Panc1 (cell line): ENCODE measurements at regions not wholly inside any gene's neighbourhood (a gene's known extent, or its start where the extent isn't known, plus 50 kb on each side); places are given as distances from the start of the nearest gene placed in this dataset.

Experiments used
- ATAC-seq: fragments of 200-7000 bp; cut with Tn5 transposase; 2 replicates; pipeline ENCODE4 v1.9.1; 2020; ENCODE audit warnings: mild to moderate bottlenecking, moderate library complexity
- BruUV-seq: library from RNA; stranded (reverse); fragments of 400-500 nt; replicated peaks from 2 replicates; lab custom pipeline; 2021; lab: Mats Ljungman, UMichigan
- CTCF ChIA-PET: fragments of 300-600 bp; sonication (Branson Sonifier 250); formaldehyde crosslinking; loops from one replicate; lab custom pipeline; 2022; ENCODE audit warnings: antibody characterized with exemption; lab: Charles Lee
- POLR2A ChIA-PET: fragments of 300-600 bp; sonication (Branson Sonifier 250); formaldehyde crosslinking; loops from one replicate; lab custom pipeline; 2022; ENCODE audit warnings: antibody characterized with exemption; lab: Charles Lee
- DNase-seq: peaks from one replicate; pipeline ENCODE4 v3.0.0-alpha.2; 2010; ENCODE audit warnings: low read depth, low spot score
- H3K27ac ChIP-seq: 2 replicates; pipeline ENCODE4 v1.5.1; 2011; ENCODE audit warnings: mild to moderate bottlenecking, low read length, inconsistent platforms
- H3K27me3 ChIP-seq: fragments of 200-500 bp; sonication (Bioruptor generic); 2 replicates; pipeline ENCODE4 v1.6.0; 2014; ENCODE audit warnings: low read length, inconsistent platforms; ENCODE audit not compliant: control insufficient read depth, insufficient read depth
- H3K36me3 ChIP-seq: fragments of 200-500 bp; sonication (Bioruptor generic); 2 replicates; pipeline ENCODE4 v1.5.1; 2014; ENCODE audit warnings: inconsistent platforms, mild to moderate bottlenecking, low read length, moderate library complexity; ENCODE audit not compliant: control insufficient read depth, insufficient read depth
- H3K4me1 ChIP-seq: 2 replicates; pipeline ENCODE4 v1.5.1; 2011; ENCODE audit warnings: inconsistent platforms, mild to moderate bottlenecking, low read length, moderate library complexity; ENCODE audit not compliant: control insufficient read depth, insufficient read depth
- H3K4me3 ChIP-seq, 2 experiments: 2 replicates each; pipeline ENCODE4 v1.5.1; 2011 to 2012; ENCODE audit warnings: low read depth in 2 of 2, low read length in 2 of 2, mild to moderate bottlenecking in 2 of 2, inconsistent platforms in 1 of 2, moderate library complexity in 1 of 2
- H3K9me3 ChIP-seq: fragments of 200-500 bp; sonication (Bioruptor generic); 2 replicates; pipeline ENCODE4 v1.5.1; 2014; ENCODE audit warnings: low read depth, mild to moderate bottlenecking, inconsistent platforms, low read length, moderate library complexity; ENCODE audit not compliant: control insufficient read depth, insufficient read depth
- POLR2AphosphoS5 ChIP-seq: IDR thresholded peaks from 2 replicates; pipeline ENCODE4 v1.6.1; 2012; ENCODE audit warnings: mild to moderate bottlenecking, low read depth, low read length, moderate library complexity
- SIN3A ChIP-seq: IDR thresholded peaks from 2 replicates; pipeline ENCODE4 v1.6.1; 2012; ENCODE audit warnings: low read depth, mild to moderate bottlenecking, low read length, moderate library complexity, borderline replicate concordance; ENCODE audit not compliant: insufficient read depth
- TCF7L2 ChIP-seq: IDR thresholded peaks from 2 replicates; pipeline ENCODE4 v1.6.1; 2011; ENCODE audit warnings: mild to moderate bottlenecking, low read depth, low read length, inconsistent platforms
- in situ Hi-C: cut with HindIII; loops from 2 replicates; pipeline ENCODE4 v1.10.0; 2016; ENCODE audit warnings: low sequenced_read_pairs, low pct_unique_long_range_greater_than_20kb
- intact Hi-C: fragments of 100-400 bp; cut with micrococcal nuclease; formaldehyde crosslinking; loops from one replicate; pipeline ENCODE4 v1.10.0; 2022; ENCODE audit not compliant: unreplicated experiment
- TF ChIP-seq, protein P1 (sequence below), 2 experiments: IDR thresholded peaks; 2 replicates each; pipeline ENCODE4 v1.6.1; 2011 to 2012; ENCODE audit warnings: low read depth in 2 of 2, control low read depth in 1 of 2, low read length in 1 of 2, mild to moderate bottlenecking in 1 of 2, moderate library complexity in 1 of 2; ENCODE audit not compliant: insufficient read depth in 1 of 2
- TF ChIP-seq, protein P2 (sequence below): fragments of 450-650 bp; IDR thresholded peaks from 2 replicates; pipeline ENCODE4 v1.5.1; 2017; ENCODE audit warnings: mild to moderate bottlenecking

GRCh38 chr17:54172985-54173316 is 350.2 kb downstream of the KIF2B start:
- H3K36me3 ChIP-seq, result no peaks in the 10 kb centered on the region
- CTCF ChIA-PET, result no interaction called here
- in situ Hi-C loops (no loop called here), intact Hi-C loops (no loop called here)
- no peaks in the 10 kb centered on the region for H3K9me3 ChIP-seq
- no peak overlapping the region for H3K4me3 ChIP-seq
- ATAC-seq (no peak), DNase-seq (no peak)
- TF ChIP-seq, protein P1, sequence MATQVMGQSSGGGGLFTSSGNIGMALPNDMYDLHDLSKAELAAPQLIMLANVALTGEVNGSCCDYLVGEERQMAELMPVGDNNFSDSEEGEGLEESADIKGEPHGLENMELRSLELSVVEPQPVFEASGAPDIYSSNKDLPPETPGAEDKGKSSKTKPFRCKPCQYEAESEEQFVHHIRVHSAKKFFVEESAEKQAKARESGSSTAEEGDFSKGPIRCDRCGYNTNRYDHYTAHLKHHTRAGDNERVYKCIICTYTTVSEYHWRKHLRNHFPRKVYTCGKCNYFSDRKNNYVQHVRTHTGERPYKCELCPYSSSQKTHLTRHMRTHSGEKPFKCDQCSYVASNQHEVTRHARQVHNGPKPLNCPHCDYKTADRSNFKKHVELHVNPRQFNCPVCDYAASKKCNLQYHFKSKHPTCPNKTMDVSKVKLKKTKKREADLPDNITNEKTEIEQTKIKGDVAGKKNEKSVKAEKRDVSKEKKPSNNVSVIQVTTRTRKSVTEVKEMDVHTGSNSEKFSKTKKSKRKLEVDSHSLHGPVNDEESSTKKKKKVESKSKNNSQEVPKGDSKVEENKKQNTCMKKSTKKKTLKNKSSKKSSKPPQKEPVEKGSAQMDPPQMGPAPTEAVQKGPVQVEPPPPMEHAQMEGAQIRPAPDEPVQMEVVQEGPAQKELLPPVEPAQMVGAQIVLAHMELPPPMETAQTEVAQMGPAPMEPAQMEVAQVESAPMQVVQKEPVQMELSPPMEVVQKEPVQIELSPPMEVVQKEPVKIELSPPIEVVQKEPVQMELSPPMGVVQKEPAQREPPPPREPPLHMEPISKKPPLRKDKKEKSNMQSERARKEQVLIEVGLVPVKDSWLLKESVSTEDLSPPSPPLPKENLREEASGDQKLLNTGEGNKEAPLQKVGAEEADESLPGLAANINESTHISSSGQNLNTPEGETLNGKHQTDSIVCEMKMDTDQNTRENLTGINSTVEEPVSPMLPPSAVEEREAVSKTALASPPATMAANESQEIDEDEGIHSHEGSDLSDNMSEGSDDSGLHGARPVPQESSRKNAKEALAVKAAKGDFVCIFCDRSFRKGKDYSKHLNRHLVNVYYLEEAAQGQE (IDR thresholded peaks at IDR 0.05; ENCODE audit: insufficient read depth in 1 of 2, low read depth in 2 of 2, low read length in 1 of 2), result no peak
- TF ChIP-seq, protein P2, sequence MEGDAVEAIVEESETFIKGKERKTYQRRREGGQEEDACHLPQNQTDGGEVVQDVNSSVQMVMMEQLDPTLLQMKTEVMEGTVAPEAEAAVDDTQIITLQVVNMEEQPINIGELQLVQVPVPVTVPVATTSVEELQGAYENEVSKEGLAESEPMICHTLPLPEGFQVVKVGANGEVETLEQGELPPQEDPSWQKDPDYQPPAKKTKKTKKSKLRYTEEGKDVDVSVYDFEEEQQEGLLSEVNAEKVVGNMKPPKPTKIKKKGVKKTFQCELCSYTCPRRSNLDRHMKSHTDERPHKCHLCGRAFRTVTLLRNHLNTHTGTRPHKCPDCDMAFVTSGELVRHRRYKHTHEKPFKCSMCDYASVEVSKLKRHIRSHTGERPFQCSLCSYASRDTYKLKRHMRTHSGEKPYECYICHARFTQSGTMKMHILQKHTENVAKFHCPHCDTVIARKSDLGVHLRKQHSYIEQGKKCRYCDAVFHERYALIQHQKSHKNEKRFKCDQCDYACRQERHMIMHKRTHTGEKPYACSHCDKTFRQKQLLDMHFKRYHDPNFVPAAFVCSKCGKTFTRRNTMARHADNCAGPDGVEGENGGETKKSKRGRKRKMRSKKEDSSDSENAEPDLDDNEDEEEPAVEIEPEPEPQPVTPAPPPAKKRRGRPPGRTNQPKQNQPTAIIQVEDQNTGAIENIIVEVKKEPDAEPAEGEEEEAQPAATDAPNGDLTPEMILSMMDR, result peak; percentile 36
- no peak overlapping the region for H3K27ac ChIP-seq
- no peaks in the 10 kb centered on the region for H3K27me3 ChIP-seq
- no peaks in the 10 kb centered on the region for H3K4me1 ChIP-seq
- POLR2A ChIA-PET, result no interaction called here
- BruUV-seq, result no TSS peak

- peaks cover 4% of the 10 kb centered on the region; the same call in 1 of the 2 replicates for H3K9me3 ChIP-seq
- ChIA-PET POLR2A (no interaction called here), CTCF (interaction anchor here (0.7 kb wide), 1 partner anchor 1309 kb away, joined by 4 read pairs; no protein-coding TSS in a partner anchor)
- in situ Hi-C loops (no loop called here), intact Hi-C loops (no loop called here)
- H3K27ac ChIP-seq, result no peak overlapping the region
- TF ChIP-seq POLR2AphosphoS5, result no peak
- TF ChIP-seq TCF7L2, result no peak
- no peak for TF ChIP-seq SIN3A
- TF ChIP-seq, protein P2, result no peak
- TF ChIP-seq, protein P1 (IDR thresholded peaks at IDR 0.05; ENCODE audit: insufficient read depth in 1 of 2, low read depth in 2 of 2, low read length in 1 of 2), result no peak
- no peaks in the 10 kb centered on the region for H3K27me3 ChIP-seq
- ATAC-seq (no peak), DNase-seq (no peak)
- no peak overlapping the region for H3K4me3 ChIP-seq
- no TSS peak for BruUV-seq
- no peaks in the 10 kb centered on the region for H3K4me1 ChIP-seq
- H3K36me3 ChIP-seq, result no peaks in the 10 kb centered on the region
These were observed 355.0 kb downstream of the KIF2B start for GRCh38 chr17:54177606-54178308.
